ENCODE measurements at regions not wholly inside any gene's neighbourhood (a gene's known extent, or its start where the extent isn't known, plus 50 kb on each side); places are given as distances from the start of the nearest gene placed in this dataset.

- Histone ChIP-seq H3K27ac (ENCODE audit: insufficient read depth, low read length, poor library complexity, severe bottlenecking) (no peak overlapping the region), H3K4me1 (ENCODE audit: control insufficient read depth, insufficient read depth, low read length, poor library complexity, severe bottlenecking) (no peaks in the 10 kb centered on the region), H3K27me3 (ENCODE audit: control insufficient read depth, insufficient read depth, low read length) (no peaks in the 10 kb centered on the region), H3K4me3 (ENCODE audit: low read depth, low read length) (peak overlapping the region; percentile 8), H3K36me3 (ENCODE audit: control insufficient read depth, insufficient read depth, low read length) (no peaks in the 10 kb centered on the region), H3K9me3 (ENCODE audit: control insufficient read depth in 2 of 2, low read length in 2 of 2) (no peaks in the 10 kb centered on the region)
- no peaks in the 10 kb centered on the region for H3K36me3 Mint-ChIP-seq
- peaks cover 6 to 15% (median 12%) of the 10 kb centered on the region in 4 donors for H3K4me1 Mint-ChIP-seq
- ATAC-seq (ENCODE audit: low read depth in 2 of 2) (no peak), DNase-seq (peak in 1 of 3 donors; percentile 27)
- peak overlapping the region in 2 of 4 donors; percentile 16 to 61 for H3K4me3 Mint-ChIP-seq
- H3K9me3 Mint-ChIP-seq = peaks cover 0 to 2% (median 0%) of the 10 kb centered on the region in 7 donors
- H3K27me3 Mint-ChIP-seq = no peaks in the 10 kb centered on the region
- H3K27ac Mint-ChIP-seq = peak overlapping the region in 1 of 3 donors; percentile 28
These were observed 396.6 kb upstream of the KLF6 start for GRCh38 chr10:4181621-4182049.

GRCh38 chr10:4181081-4181480, 396.1 kb upstream of the KLF6 start:
- Mint-ChIP-seq H3K27ac (no peak overlapping the region), H3K4me1 (peaks cover 6 to 15% (median 12%) of the 10 kb centered on the region in 4 donors), H3K36me3 (no peaks in the 10 kb centered on the region), H3K4me3 (no peak overlapping the region), H3K9me3 (peaks cover 0 to under 1% (median 0%) of the 10 kb centered on the region in 7 donors), H3K27me3 (no peaks in the 10 kb centered on the region)
- no peak overlapping the region for H3K27ac ChIP-seq (ENCODE audit: insufficient read depth, low read length, poor library complexity, severe bottlenecking)
- no peaks in the 10 kb centered on the region for H3K4me1 ChIP-seq (ENCODE audit: control insufficient read depth, insufficient read depth, low read length, poor library complexity, severe bottlenecking)
- H3K9me3 ChIP-seq (ENCODE audit: control insufficient read depth in 2 of 2, low read length in 2 of 2) = no peaks in the 10 kb centered on the region
- DNase-seq (no peak), ATAC-seq (ENCODE audit: low read depth in 2 of 2) (no peak)
- no peak overlapping the region for H3K4me3 ChIP-seq (ENCODE audit: low read depth, low read length)
- no peaks in the 10 kb centered on the region for H3K27me3 ChIP-seq (ENCODE audit: control insufficient read depth, insufficient read depth, low read length)
- no peaks in the 10 kb centered on the region for H3K36me3 ChIP-seq (ENCODE audit: control insufficient read depth, insufficient read depth, low read length)

- no peak for ATAC-seq (ENCODE audit: low read depth in 2 of 2)
- H3K4me1 ChIP-seq (ENCODE audit: control insufficient read depth, insufficient read depth, low read length, poor library complexity, severe bottlenecking) = no peaks in the 10 kb centered on the region
These were observed 392.8 kb upstream of the KLF6 start for GRCh38 chr10:4177791-4178190.

GRCh38 chr10:4176500-4177281, 391.7 kb upstream of the KLF6 start:
- H3K27ac ChIP-seq (ENCODE audit: insufficient read depth, low read length, poor library complexity, severe bottlenecking) = no peak overlapping the region
- no peak overlapping the region for H3K27ac Mint-ChIP-seq

More at GRCh38 chr10:4177791-4178190, 392.8 kb upstream of the KLF6 start:
- Mint-ChIP-seq H3K9me3 (peaks cover 0 to 4% (median 0%) of the 10 kb centered on the region in 7 donors), H3K4me3 (no peak overlapping the region), H3K27ac (no peak overlapping the region), H3K36me3 (no peaks in the 10 kb centered on the region), H3K4me1 (peaks cover 6 to 15% (median 10%) of the 10 kb centered on the region in 4 donors), H3K27me3 (no peaks in the 10 kb centered on the region)
- no peak for DNase-seq
- no peaks in the 10 kb centered on the region for H3K27me3 ChIP-seq (ENCODE audit: control insufficient read depth, insufficient read depth, low read length)
- no peaks in the 10 kb centered on the region for H3K9me3 ChIP-seq (ENCODE audit: control insufficient read depth in 2 of 2, low read length in 2 of 2)
- H3K27ac ChIP-seq (ENCODE audit: insufficient read depth, low read length, poor library complexity, severe bottlenecking) = no peak overlapping the region
- H3K36me3 ChIP-seq (ENCODE audit: control insufficient read depth, insufficient read depth, low read length) = no peaks in the 10 kb centered on the region
- no peak overlapping the region for H3K4me3 ChIP-seq (ENCODE audit: low read depth, low read length)

GRCh38 chr10:4174197-4174596, 389.2 kb upstream of the KLF6 start:
- Histone ChIP-seq H3K4me3 (ENCODE audit: low read depth, low read length) (no peak overlapping the region), H3K4me1 (ENCODE audit: control insufficient read depth, insufficient read depth, low read length, poor library complexity, severe bottlenecking) (no peaks in the 10 kb centered on the region), H3K27ac (ENCODE audit: insufficient read depth, low read length, poor library complexity, severe bottlenecking) (no peak overlapping the region), H3K27me3 (ENCODE audit: control insufficient read depth, insufficient read depth, low read length) (no peaks in the 10 kb centered on the region), H3K36me3 (ENCODE audit: control insufficient read depth, insufficient read depth, low read length) (no peaks in the 10 kb centered on the region), H3K9me3 (ENCODE audit: control insufficient read depth in 2 of 2, low read length in 2 of 2) (peaks cover 0 to 3% of the 10 kb centered on the region in 2 experiments)
- Mint-ChIP-seq H3K4me1 (peaks cover 0 to 4% (median 0%) of the 10 kb centered on the region in 4 donors), H3K27ac (peak overlapping the region in 1 of 3 donors; percentile 58), H3K4me3 (no peak overlapping the region), H3K9me3 (peaks cover 0 to 9% (median 0%) of the 10 kb centered on the region in 7 donors), H3K27me3 (no peaks in the 10 kb centered on the region), H3K36me3 (no peaks in the 10 kb centered on the region)
- ATAC-seq (ENCODE audit: low read depth in 2 of 2) (no peak), DNase-seq (no peak)

More at GRCh38 chr10:4176500-4177281, 391.7 kb upstream of the KLF6 start:
- H3K27me3 ChIP-seq (ENCODE audit: control insufficient read depth, insufficient read depth, low read length) = no peaks in the 10 kb centered on the region
- H3K27me3 Mint-ChIP-seq = no peaks in the 10 kb centered on the region
- no peaks in the 10 kb centered on the region for H3K4me1 ChIP-seq (ENCODE audit: control insufficient read depth, insufficient read depth, low read length, poor library complexity, severe bottlenecking)
- H3K9me3 Mint-ChIP-seq = peaks cover 0 to 9% (median 0%) of the 10 kb centered on the region in 7 donors
- H3K4me3 ChIP-seq (ENCODE audit: low read depth, low read length) = no peak overlapping the region
- ATAC-seq (ENCODE audit: low read depth in 2 of 2) (no peak), DNase-seq (no peak)
- peaks cover 2 to 10% (median 5%) of the 10 kb centered on the region in 4 donors for H3K4me1 Mint-ChIP-seq
- H3K36me3 Mint-ChIP-seq = no peaks in the 10 kb centered on the region
- no peak overlapping the region for H3K4me3 Mint-ChIP-seq
- peaks cover 0 to 3% of the 10 kb centered on the region in 2 experiments for H3K9me3 ChIP-seq (ENCODE audit: control insufficient read depth in 2 of 2, low read length in 2 of 2)
- H3K36me3 ChIP-seq (ENCODE audit: control insufficient read depth, insufficient read depth, low read length) = no peaks in the 10 kb centered on the region

GRCh38 chr10:4170633-4171314, 385.8 kb upstream of the KLF6 start:
- peaks cover 0 to 9% (median 0%) of the 10 kb centered on the region in 7 donors for H3K9me3 Mint-ChIP-seq
- Histone ChIP-seq H3K27ac (ENCODE audit: insufficient read depth, low read length, poor library complexity, severe bottlenecking) (no peak overlapping the region), H3K36me3 (ENCODE audit: control insufficient read depth, insufficient read depth, low read length) (no peaks in the 10 kb centered on the region), H3K9me3 (ENCODE audit: control insufficient read depth in 2 of 2, low read length in 2 of 2) (peaks cover 0 to 3% of the 10 kb centered on the region in 2 experiments), H3K4me3 (ENCODE audit: low read depth, low read length) (no peak overlapping the region), H3K4me1 (ENCODE audit: control insufficient read depth, insufficient read depth, low read length, poor library complexity, severe bottlenecking) (no peaks in the 10 kb centered on the region), H3K27me3 (ENCODE audit: control insufficient read depth, insufficient read depth, low read length) (no peaks in the 10 kb centered on the region)
- H3K27me3 Mint-ChIP-seq = no peaks in the 10 kb centered on the region
- no peak overlapping the region for H3K4me3 Mint-ChIP-seq
- no peak for DNase-seq
- peaks cover 3% of the 10 kb centered on the region for H3K36me3 Mint-ChIP-seq
- peaks cover 0 to 4% (median 0%) of the 10 kb centered on the region in 4 donors for H3K4me1 Mint-ChIP-seq
- no peak for ATAC-seq (ENCODE audit: low read depth in 2 of 2)
- no peak overlapping the region for H3K27ac Mint-ChIP-seq

- H3K4me3 ChIP-seq (ENCODE audit: low read depth, low read length) = no peak overlapping the region
- Mint-ChIP-seq H3K36me3 (peaks cover 3% of the 10 kb centered on the region), H3K4me3 (no peak overlapping the region), H3K27ac (no peak overlapping the region), H3K27me3 (no peaks in the 10 kb centered on the region), H3K9me3 (peaks cover 0 to 9% (median 0%) of the 10 kb centered on the region in 7 donors), H3K4me1 (peaks cover 0 to 4% (median 0%) of the 10 kb centered on the region in 4 donors)
- ATAC-seq (ENCODE audit: low read depth in 2 of 2) = no peak
- H3K27ac ChIP-seq (ENCODE audit: insufficient read depth, low read length, poor library complexity, severe bottlenecking) = no peak overlapping the region
- no peaks in the 10 kb centered on the region for H3K36me3 ChIP-seq (ENCODE audit: control insufficient read depth, insufficient read depth, low read length)
- peaks cover 0 to 3% of the 10 kb centered on the region in 2 experiments for H3K9me3 ChIP-seq (ENCODE audit: control insufficient read depth in 2 of 2, low read length in 2 of 2)
- H3K4me1 ChIP-seq (ENCODE audit: control insufficient read depth, insufficient read depth, low read length, poor library complexity, severe bottlenecking) = no peaks in the 10 kb centered on the region
- no peaks in the 10 kb centered on the region for H3K27me3 ChIP-seq (ENCODE audit: control insufficient read depth, insufficient read depth, low read length)
- no peak for DNase-seq
These were observed 385.2 kb upstream of the KLF6 start for GRCh38 chr10:4170181-4170580.

All from CD4-positive, CD25-positive, alpha-beta regulatory T cell (primary cell).